ENCODE measurements at regions not wholly inside any gene's neighbourhood (a gene's known extent, or its start where the extent isn't known, plus 50 kb on each side); places are given as distances from the start of the nearest gene placed in this dataset.

DNA sequence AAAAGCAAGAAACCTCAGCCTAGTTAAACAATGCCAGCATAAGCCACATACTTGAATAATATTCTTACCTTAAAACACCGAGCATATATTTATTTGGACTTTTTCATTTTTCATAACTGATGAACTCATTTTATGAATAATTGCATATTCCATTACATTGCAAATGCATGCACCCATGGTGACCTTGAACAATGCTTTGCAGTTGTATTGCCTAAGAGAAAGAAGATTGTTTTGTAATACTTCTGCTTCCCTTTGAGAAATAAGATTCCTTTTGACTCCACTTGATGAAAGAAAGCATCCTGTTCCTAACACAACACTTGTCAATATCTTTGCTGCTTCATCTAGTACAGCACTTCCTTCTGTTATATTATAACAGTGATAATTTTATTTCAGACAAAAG lies 1182.2 kb downstream of the FLRT2 start:
- TF ChIP-seq POLR2A (IDR thresholded peaks at IDR 0.05; ENCODE audit: extremely low read depth, insufficient read length) (no peak), MYC (IDR thresholded peaks at IDR 0.05; ENCODE audit: low read depth, low read length) (no peak)
- TF ChIP-seq, protein P1, sequence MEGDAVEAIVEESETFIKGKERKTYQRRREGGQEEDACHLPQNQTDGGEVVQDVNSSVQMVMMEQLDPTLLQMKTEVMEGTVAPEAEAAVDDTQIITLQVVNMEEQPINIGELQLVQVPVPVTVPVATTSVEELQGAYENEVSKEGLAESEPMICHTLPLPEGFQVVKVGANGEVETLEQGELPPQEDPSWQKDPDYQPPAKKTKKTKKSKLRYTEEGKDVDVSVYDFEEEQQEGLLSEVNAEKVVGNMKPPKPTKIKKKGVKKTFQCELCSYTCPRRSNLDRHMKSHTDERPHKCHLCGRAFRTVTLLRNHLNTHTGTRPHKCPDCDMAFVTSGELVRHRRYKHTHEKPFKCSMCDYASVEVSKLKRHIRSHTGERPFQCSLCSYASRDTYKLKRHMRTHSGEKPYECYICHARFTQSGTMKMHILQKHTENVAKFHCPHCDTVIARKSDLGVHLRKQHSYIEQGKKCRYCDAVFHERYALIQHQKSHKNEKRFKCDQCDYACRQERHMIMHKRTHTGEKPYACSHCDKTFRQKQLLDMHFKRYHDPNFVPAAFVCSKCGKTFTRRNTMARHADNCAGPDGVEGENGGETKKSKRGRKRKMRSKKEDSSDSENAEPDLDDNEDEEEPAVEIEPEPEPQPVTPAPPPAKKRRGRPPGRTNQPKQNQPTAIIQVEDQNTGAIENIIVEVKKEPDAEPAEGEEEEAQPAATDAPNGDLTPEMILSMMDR (IDR thresholded peaks at IDR 0.05; ENCODE audit: low read depth, low read length): no peak
- TF ChIP-seq, protein P2, sequence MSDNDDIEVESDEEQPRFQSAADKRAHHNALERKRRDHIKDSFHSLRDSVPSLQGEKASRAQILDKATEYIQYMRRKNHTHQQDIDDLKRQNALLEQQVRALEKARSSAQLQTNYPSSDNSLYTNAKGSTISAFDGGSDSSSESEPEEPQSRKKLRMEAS (IDR thresholded peaks at IDR 0.05; ENCODE audit: low read depth, low read length): no peak
- DNase-seq (ENCODE audit: low read depth): no peak
- H3K4me3 ChIP-seq (ENCODE audit: low read depth, low read length): no peak overlapping the region

DNA sequence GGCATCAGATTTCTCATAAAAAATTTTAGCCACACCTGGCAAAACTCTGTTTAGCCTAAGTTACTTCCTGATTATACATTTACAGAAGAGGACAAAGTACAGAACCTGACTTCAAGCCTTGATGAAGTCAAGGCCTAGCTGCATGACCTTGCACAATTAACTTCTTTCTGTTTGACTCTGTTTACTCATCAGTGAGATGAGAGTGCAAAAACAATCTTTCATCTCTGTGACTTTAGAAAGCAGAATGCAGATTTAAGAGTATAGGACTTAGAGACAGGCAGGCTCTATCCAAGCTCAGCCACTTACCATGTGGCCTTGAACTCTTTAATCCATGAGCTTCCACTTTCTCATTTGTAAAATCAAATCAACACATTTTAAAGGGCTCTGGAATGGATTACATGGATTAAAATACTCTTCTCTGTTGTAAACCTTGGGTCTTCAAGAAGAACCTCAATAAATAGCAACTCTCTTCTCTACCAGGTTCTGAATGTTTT lies 1178.9 kb downstream of the FLRT2 start:
- no peak for DNase-seq (ENCODE audit: low read depth)
- no peak overlapping the region for H3K4me3 ChIP-seq (ENCODE audit: low read depth, low read length)
- TF ChIP-seq MYC (IDR thresholded peaks at IDR 0.05; ENCODE audit: low read depth, low read length) (no peak), POLR2A (IDR thresholded peaks at IDR 0.05; ENCODE audit: extremely low read depth, insufficient read length) (no peak)
- TF ChIP-seq, protein P1 (IDR thresholded peaks at IDR 0.05; ENCODE audit: low read depth, low read length): no peak
- TF ChIP-seq, protein P2 (IDR thresholded peaks at IDR 0.05; ENCODE audit: low read depth, low read length): no peak

DNA sequence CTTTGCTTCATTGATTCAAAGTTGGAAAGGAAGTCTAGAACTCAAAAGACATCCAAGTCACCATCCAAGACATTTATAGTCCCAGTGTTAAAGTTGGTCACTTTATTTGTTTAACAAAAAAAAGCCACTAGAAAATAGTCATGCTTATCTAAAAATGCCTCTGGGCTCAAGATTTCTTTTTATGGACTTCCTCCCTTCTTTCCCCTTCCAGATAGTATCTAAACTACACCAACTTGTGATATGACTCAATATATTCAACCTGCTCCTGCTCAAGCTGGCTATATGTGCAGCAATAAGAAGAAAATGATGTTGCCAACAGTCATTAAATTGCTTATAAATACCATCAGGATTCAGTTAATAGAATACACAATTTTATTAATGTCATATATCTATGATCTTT lies 1177.1 kb downstream of the FLRT2 start:
- DNase-seq (ENCODE audit: low read depth): no peak
- no peak overlapping the region for H3K4me3 ChIP-seq (ENCODE audit: low read depth, low read length)
- TF ChIP-seq MYC (IDR thresholded peaks at IDR 0.05; ENCODE audit: low read depth, low read length) (no peak), POLR2A (IDR thresholded peaks at IDR 0.05; ENCODE audit: extremely low read depth, insufficient read length) (no peak)
- TF ChIP-seq, protein P1 (IDR thresholded peaks at IDR 0.05; ENCODE audit: low read depth, low read length): no peak
- TF ChIP-seq, protein P2 (IDR thresholded peaks at IDR 0.05; ENCODE audit: low read depth, low read length): no peak

DNA sequence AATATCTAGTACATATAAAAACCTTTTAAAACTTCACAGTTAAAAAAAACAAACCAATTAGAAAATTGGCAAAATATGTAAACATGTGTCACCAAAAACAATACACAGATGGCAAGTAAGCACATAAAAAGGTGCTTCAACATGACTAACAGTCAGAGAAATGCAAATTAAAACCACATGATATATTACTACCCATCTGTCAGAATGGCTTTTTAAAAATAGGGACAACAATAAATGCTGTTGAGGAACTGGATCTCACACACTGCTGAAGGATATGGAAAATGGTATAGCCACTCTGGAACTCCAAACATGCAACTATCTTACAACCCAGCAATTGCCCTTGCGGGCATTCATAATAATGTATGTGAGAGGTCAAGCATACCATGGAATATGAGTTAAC lies 1153.6 kb downstream of the FLRT2 start:
- no peak for DNase-seq (ENCODE audit: low read depth)
- no peak for TF ChIP-seq MYC (IDR thresholded peaks at IDR 0.05; ENCODE audit: low read depth, low read length)
- TF ChIP-seq, protein P2 (IDR thresholded peaks at IDR 0.05; ENCODE audit: low read depth, low read length): no peak
- no peak for TF ChIP-seq POLR2A (IDR thresholded peaks at IDR 0.05; ENCODE audit: extremely low read depth, insufficient read length)
- TF ChIP-seq, protein P1 (IDR thresholded peaks at IDR 0.05; ENCODE audit: low read depth, low read length): no peak
- no peak overlapping the region for H3K4me3 ChIP-seq (ENCODE audit: low read depth, low read length)

DNA sequence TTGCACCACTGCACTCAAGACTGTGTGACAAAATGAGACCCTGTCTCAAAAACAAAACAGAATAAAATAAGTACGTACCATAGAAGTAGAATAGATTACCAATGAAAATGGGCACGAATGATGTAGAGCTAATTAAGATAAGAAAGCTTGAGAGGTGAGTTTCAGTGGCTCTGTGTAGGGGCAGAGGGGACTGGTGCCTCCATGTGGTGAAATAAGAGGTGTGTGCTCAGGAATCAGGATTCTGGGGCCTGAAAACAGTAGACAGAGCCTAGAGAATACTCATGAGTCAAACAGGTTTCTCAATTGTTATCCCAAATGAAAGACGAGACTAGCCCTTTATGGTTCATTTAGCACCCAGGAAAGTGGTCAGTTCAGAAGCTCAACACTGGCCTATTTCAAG lies 1145.1 kb downstream of the FLRT2 start:
- TF ChIP-seq MYC (IDR thresholded peaks at IDR 0.05; ENCODE audit: low read depth, low read length): no peak
- TF ChIP-seq POLR2A (IDR thresholded peaks at IDR 0.05; ENCODE audit: extremely low read depth, insufficient read length): no peak
- TF ChIP-seq, protein P1 (IDR thresholded peaks at IDR 0.05; ENCODE audit: low read depth, low read length): no peak
- TF ChIP-seq, protein P2 (IDR thresholded peaks at IDR 0.05; ENCODE audit: low read depth, low read length): no peak
- no peak for DNase-seq (ENCODE audit: low read depth)
- H3K4me3 ChIP-seq (ENCODE audit: low read depth, low read length): no peak overlapping the region

Data from NB4 (cell line).